ENCODE measurements at regions not wholly inside any gene's neighbourhood (a gene's known extent, or its start where the extent isn't known, plus 50 kb on each side); places are given as distances from the start of the nearest gene placed in this dataset.
"Not testable (repeated sequence)": the region's sequence is repeated elsewhere in the genome, so short reads cannot be mapped to it uniquely, and the experiment has no call there.

GRCh38 chr2:88802026-88802425 lies 110.6 kb downstream of the RPIA start:
- H3K27ac ChIP-seq (ENCODE audit: insufficient read depth, low read depth, low read length); CTCF ChIA-PET; intact Hi-C loops (cut with micrococcal nuclease); H3K79me2 ChIP-seq (ENCODE audit: control insufficient read depth, insufficient read depth, low read length); BruUV-seq (replicated peaks); H3K9me3 ChIP-seq (replicated peaks; ENCODE audit: control insufficient read depth, insufficient read depth, low read length); H3K4me2 ChIP-seq (ENCODE audit: insufficient read depth, low read length); H3K4me1 ChIP-seq (ENCODE audit: control insufficient read depth, extremely low read depth, insufficient read depth, low read length); POLR2A ChIA-PET; dilution Hi-C loops (cut with MboI; ENCODE audit: extremely low pct_ligation_motif_present, low sequenced_read_pairs); H3K4me3 ChIP-seq (replicated peaks in 1 of 3; ENCODE audit: insufficient read depth in 1 of 3, low read depth in 1 of 3, low read length in 3 of 3); FAIRE-seq; H2AFZ ChIP-seq (ENCODE audit: low read depth, low read length); H3K9ac ChIP-seq (replicated peaks; ENCODE audit: extremely low read depth, insufficient read depth, low read length); H3K9me1 ChIP-seq (replicated peaks; ENCODE audit: control insufficient read depth, extremely low read depth, insufficient read depth, low read length); H3K27me3 ChIP-seq (ENCODE audit: control insufficient read depth in 2 of 2, insufficient read depth in 2 of 2, low read length in 2 of 2); H3K36me3 ChIP-seq (ENCODE audit: control insufficient read depth in 2 of 2, extremely low read depth in 1 of 2, insufficient read depth in 2 of 2, low read length in 2 of 2); H4K20me1 ChIP-seq (replicated peaks; ENCODE audit: control insufficient read depth, extremely low read depth, insufficient read depth, low read length); DNase-seq (ENCODE audit: low read depth, low spot score): not testable (repeated sequence)

DNA sequence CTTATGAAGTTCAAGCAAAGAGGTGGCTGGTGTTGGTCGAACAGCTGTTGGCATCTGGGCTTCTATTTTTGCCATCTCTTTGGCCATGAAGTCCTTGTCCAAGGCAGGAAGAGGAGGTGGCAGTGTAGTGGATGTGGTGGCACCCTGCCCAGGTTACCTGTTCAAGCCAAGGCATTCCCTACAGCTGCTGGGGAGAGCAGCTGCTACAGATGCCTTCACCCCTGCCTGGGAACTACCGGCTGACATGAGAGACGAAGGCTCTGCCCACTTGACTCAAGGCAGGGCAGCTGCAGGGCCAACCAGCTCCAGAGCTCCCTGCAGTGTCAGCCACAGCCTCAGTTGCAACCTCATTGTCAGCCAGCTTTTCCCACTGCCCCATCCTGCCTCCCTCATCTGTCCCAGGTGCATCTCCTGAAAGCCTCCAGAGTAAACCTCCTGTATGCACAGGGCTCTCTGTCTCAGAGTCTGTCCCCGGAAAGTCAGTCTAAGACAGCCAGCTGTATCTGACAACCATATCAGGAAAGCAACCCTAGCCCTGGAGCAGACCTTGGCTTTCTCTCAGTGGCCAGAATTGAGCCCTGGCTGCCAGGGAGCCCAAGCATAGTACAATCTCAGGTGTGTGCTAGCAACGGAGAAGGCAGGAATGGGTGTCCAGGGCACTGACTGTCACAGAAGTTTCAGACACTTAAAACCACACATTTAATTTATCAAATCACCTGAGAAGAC lies 115.9 kb downstream of the RPIA start:
- Histone ChIP-seq H3K27ac (ENCODE audit: insufficient read depth, low read depth, low read length) (no peak overlapping the region), H2AFZ (ENCODE audit: low read depth, low read length) (no peak overlapping the region), H3K4me3 (replicated peaks in 1 of 3; ENCODE audit: insufficient read depth in 1 of 3, low read depth in 1 of 3, low read length in 3 of 3) (no peak overlapping the region), H3K9me3 (replicated peaks; ENCODE audit: control insufficient read depth, insufficient read depth, low read length) (no peaks in the 10 kb centered on the region), H3K79me2 (ENCODE audit: control insufficient read depth, insufficient read depth, low read length) (no peaks in the 10 kb centered on the region), H3K4me1 (ENCODE audit: control insufficient read depth, extremely low read depth, insufficient read depth, low read length) (peaks cover 3% of the 10 kb centered on the region), H3K4me2 (ENCODE audit: insufficient read depth, low read length) (no peak overlapping the region), H3K36me3 (ENCODE audit: control insufficient read depth in 2 of 2, extremely low read depth in 1 of 2, insufficient read depth in 2 of 2, low read length in 2 of 2) (no peaks in the 10 kb centered on the region), H3K9me1 (replicated peaks; ENCODE audit: control insufficient read depth, extremely low read depth, insufficient read depth, low read length) (no peaks in the 10 kb centered on the region), H3K27me3 (ENCODE audit: control insufficient read depth in 2 of 2, insufficient read depth in 2 of 2, low read length in 2 of 2) (peaks cover 0 to 9% of the 10 kb centered on the region in 2 experiments), H3K9ac (replicated peaks; ENCODE audit: extremely low read depth, insufficient read depth, low read length) (no peak overlapping the region), H4K20me1 (replicated peaks; ENCODE audit: control insufficient read depth, extremely low read depth, insufficient read depth, low read length) (no peaks in the 10 kb centered on the region)
- intact Hi-C loops (cut with micrococcal nuclease) (no loop called here), dilution Hi-C loops (cut with MboI; ENCODE audit: extremely low pct_ligation_motif_present, low sequenced_read_pairs) (no loop called here)
- CTCF ChIA-PET = interaction anchor here (1.0 kb wide), 1 partner anchor 73 kb away, joined by 4 read pairs; no protein-coding TSS in a partner anchor
- POLR2A ChIA-PET = no interaction called here
- DNase-seq (ENCODE audit: low read depth, low spot score) (no peak), FAIRE-seq (no peak)
- no peak for TF ChIP-seq MAX (IDR thresholded peaks at IDR 0.05; ENCODE audit: insufficient read depth, insufficient read length)
- no peak for TF ChIP-seq JUN (IDR thresholded peaks at IDR 0.05; ENCODE audit: borderline replicate concordance, insufficient read depth, insufficient read length, low read depth)
- TF ChIP-seq GATA2 (IDR thresholded peaks at IDR 0.05; ENCODE audit: insufficient read depth, insufficient read length, low read depth, low read length) = no peak
- no peak for TF ChIP-seq CTCF (IDR thresholded peaks at IDR 0.05; ENCODE audit: extremely low read depth in 1 of 2, insufficient read depth in 1 of 2, low read depth in 1 of 2, low read length in 2 of 2)
- TF ChIP-seq EZH2 (IDR thresholded peaks at IDR 0.05; ENCODE audit: borderline replicate concordance, low read depth, low read length, severe bottlenecking) = no peak
- TF ChIP-seq POLR2AphosphoS5 (IDR thresholded peaks at IDR 0.05; ENCODE audit: insufficient read depth, low read depth, low read length) = no peak
- no peak for TF ChIP-seq FOS (IDR thresholded peaks at IDR 0.05; ENCODE audit: borderline replicate concordance, insufficient read depth, low read length)
- no peak for TF ChIP-seq POLR2A (IDR thresholded peaks at IDR 0.05; ENCODE audit: low read depth, low read length)
- no peak for TF ChIP-seq MYC (IDR thresholded peaks at IDR 0.05; ENCODE audit: low read depth, low read length)
- no TSS peak for BruUV-seq (replicated peaks)
